Cardiac muscle cell (in vitro differentiated cells and primary cell): ENCODE measurements at regions not wholly inside any gene's neighbourhood (a gene's known extent, or its start where the extent isn't known, plus 50 kb on each side); places are given as distances from the start of the nearest gene placed in this dataset.
"Not testable (repeated sequence)": the region's sequence is repeated elsewhere in the genome, so short reads cannot be mapped to it uniquely, and the experiment has no call there.

Experiments
- DNase-seq, 2 donors: peaks; one replicate each; pipeline versions ENCODE4 v3.0.0 to v3.0.0-alpha.2; 2010 to 2017; ENCODE audit warnings: low read depth in 1 of 2, low spot score in 1 of 2
- H3K27ac ChIP-seq: fragments of 200-600 bp; sonication (generic); 2 replicates; pipeline ENCODE4 v1.5.1; 2016
- H3K27me3 ChIP-seq: fragments of 200-600 bp; sonication (generic); 2 replicates; pipeline ENCODE4 v1.6.0; 2016; ENCODE audit warnings: control low read depth
- H3K36me3 ChIP-seq: fragments of 200-600 bp; sonication (generic); 2 replicates; pipeline ENCODE4 v1.5.1; 2016; ENCODE audit warnings: control low read depth
- H3K4me1 ChIP-seq: fragments of 200-600 bp; sonication (generic); 2 replicates; pipeline ENCODE4 v1.8.1; 2017; ENCODE audit warnings: low read depth, mild to moderate bottlenecking, mixed run types
- H3K4me3 ChIP-seq: fragments of 200-600 bp; sonication (generic); 2 replicates; pipeline ENCODE4 v1.5.1; 2016; ENCODE audit warnings: mild to moderate bottlenecking
- H3K9me3 ChIP-seq: fragments of 200-600 bp; sonication (generic); 2 replicates; pipeline ENCODE4 v1.5.1; 2017; ENCODE audit warnings: low read depth, mild to moderate bottlenecking, control low read depth
- TF ChIP-seq, protein P1 (sequence below): IDR thresholded peaks from 2 replicates; pipeline ENCODE4 v1.5.1; 2012; ENCODE audit warnings: low read depth, mild to moderate bottlenecking, low read length

DNA sequence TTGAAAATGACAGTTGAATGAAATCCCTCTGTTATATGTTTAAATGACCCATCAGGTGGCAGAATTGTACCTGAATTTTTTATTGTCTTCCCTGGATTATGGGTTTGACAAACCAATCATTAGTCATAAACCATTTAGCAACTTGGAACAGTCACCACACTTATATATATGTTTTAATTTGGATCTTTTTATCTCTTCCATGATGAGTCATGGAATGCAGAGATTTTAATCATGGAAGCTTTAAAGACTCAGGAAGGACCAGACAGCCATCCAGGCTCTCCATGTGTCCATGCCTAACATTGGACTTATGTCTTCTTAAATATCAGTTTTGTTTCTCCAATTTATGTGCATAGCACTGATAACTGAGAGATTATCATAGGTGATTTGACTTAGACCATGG is 188.3 kb upstream of the ZSWIM2 start:
- H3K9me3 ChIP-seq = no peaks in the 10 kb centered on the region
- TF ChIP-seq, protein P1, sequence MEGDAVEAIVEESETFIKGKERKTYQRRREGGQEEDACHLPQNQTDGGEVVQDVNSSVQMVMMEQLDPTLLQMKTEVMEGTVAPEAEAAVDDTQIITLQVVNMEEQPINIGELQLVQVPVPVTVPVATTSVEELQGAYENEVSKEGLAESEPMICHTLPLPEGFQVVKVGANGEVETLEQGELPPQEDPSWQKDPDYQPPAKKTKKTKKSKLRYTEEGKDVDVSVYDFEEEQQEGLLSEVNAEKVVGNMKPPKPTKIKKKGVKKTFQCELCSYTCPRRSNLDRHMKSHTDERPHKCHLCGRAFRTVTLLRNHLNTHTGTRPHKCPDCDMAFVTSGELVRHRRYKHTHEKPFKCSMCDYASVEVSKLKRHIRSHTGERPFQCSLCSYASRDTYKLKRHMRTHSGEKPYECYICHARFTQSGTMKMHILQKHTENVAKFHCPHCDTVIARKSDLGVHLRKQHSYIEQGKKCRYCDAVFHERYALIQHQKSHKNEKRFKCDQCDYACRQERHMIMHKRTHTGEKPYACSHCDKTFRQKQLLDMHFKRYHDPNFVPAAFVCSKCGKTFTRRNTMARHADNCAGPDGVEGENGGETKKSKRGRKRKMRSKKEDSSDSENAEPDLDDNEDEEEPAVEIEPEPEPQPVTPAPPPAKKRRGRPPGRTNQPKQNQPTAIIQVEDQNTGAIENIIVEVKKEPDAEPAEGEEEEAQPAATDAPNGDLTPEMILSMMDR = no peak

DNA sequence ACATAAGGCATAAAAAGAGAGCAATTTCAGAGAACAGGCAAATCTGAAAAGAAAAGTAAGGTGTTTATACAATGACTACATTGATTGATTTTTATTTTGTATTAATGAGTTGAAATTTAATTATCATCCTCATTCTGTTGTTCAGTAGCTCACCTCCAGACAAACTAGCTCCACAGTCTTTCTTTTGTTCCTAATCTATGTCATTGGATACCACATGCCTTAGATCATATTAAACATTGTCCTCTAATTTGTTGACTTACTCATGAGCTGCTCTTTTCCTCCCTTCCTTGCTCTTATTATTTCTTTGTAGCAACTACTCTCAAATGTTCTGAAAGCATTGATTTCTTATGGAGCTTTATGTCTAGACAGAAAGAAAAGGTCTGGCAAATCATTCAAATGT is 185.5 kb upstream of the ZSWIM2 start:
- H3K36me3 ChIP-seq = no peaks in the 10 kb centered on the region
- no peak overlapping the region for H3K27ac ChIP-seq
- no peaks in the 10 kb centered on the region for H3K27me3 ChIP-seq
- no peak overlapping the region for H3K4me3 ChIP-seq
- no peaks in the 10 kb centered on the region for H3K9me3 ChIP-seq
- no peaks in the 10 kb centered on the region for H3K4me1 ChIP-seq
- DNase-seq = no peak
- TF ChIP-seq, protein P1 = no peak

More for the DNA sequence above, 188.3 kb upstream of the ZSWIM2 start:
- Histone ChIP-seq H3K27ac (no peak overlapping the region), H3K27me3 (no peaks in the 10 kb centered on the region), H3K36me3 (no peaks in the 10 kb centered on the region), H3K4me3 (no peak overlapping the region), H3K4me1 (no peaks in the 10 kb centered on the region)
- DNase-seq = no peak

DNA sequence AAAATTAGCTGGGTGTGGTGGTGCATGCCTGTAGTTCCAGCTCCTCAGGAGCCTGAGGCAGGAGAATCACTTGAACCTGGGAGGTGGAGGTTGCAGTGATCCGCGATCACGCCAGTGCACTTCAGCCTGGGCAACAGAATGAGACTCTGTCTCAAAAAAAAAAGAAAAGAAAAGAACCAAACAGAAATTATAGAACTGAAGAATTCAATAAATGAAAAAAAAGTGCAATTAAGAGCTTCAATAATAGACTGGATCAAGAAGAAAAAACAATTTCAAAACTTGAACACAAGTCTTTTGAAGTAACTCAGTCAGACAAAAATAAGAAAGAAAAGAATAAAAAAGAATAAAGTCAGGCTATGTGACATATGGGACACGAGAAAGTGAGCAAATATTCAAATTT is 175.8 kb upstream of the ZSWIM2 start:
- Histone ChIP-seq H3K4me3 (no peak overlapping the region), H3K27me3 (no peaks in the 10 kb centered on the region), H3K9me3 (no peaks in the 10 kb centered on the region), H3K27ac (no peak overlapping the region), H3K4me1 (no peaks in the 10 kb centered on the region), H3K36me3 (no peaks in the 10 kb centered on the region)
- TF ChIP-seq, protein P1 = no peak
- no peak for DNase-seq

DNA sequence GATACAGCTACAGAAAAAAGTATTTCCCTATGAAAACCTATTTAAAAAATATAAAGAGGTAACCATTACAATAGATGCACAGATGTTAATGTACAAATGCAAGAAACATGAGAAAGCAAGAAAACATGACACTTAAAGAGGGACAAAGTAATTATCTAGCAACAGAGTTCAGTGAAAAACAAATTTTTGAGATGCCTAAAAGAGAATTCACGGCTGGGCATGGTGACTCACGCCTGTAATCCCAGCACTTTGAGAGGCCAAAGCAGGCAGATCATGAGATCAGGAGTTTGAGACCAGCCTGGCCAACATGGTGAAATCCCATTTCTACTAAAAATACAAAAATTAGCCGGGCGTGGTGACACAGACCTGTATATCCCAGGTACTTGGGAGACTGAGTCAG is 175.0 kb upstream of the ZSWIM2 start:
- not testable (repeated sequence) for H3K36me3 ChIP-seq, DNase-seq, H3K9me3 ChIP-seq, H3K4me1 ChIP-seq, H3K4me3 ChIP-seq, H3K27me3 ChIP-seq, H3K27ac ChIP-seq

DNA sequence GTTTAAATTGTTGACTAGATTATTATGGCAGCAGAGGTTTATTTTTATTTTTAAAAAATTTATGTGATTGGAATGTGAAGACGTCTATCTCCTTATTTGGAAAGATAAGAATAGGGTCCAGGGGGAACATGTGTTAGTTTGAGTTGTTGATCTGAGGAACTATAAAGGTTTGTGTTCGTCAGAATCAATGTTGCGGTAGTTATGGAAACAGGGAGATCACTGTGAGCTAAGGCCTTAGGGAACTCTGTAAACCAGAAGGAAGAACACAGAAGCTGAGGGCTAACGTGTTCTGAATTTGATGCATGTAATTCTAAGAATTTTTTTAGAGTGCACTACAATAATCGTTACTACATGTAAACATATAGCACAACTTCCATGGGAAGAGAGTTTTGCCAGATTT is 168.5 kb upstream of the ZSWIM2 start:
- DNase-seq = no peak
- TF ChIP-seq, protein P1 = no peak
- Histone ChIP-seq H3K27me3 (no peaks in the 10 kb centered on the region), H3K9me3 (no peaks in the 10 kb centered on the region), H3K4me3 (no peak overlapping the region), H3K4me1 (no peaks in the 10 kb centered on the region), H3K27ac (no peak overlapping the region), H3K36me3 (no peaks in the 10 kb centered on the region)

DNA sequence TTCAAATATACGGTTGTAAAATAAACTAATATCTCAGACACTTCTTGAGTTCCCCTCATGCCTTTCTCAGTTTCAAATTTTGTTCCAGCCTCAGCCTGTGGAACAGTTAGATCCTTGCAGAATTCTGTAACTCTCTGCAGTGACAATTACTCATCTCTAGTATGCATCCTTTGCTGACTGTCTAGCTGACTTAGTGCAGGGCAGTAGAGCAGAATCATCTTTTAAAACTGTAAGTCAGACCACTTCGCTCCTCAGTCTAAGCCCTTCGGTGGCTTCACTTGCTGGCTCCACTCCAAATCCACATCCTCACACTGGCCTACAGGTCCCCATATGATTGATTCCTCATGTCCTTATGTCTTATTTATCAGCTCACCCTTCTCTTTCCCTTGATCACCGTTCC is 164.1 kb upstream of the ZSWIM2 start:
- H3K4me3 ChIP-seq = no peak overlapping the region
- no peaks in the 10 kb centered on the region for H3K9me3 ChIP-seq
- H3K27ac ChIP-seq = no peak overlapping the region
- TF ChIP-seq, protein P1 = no peak
- no peaks in the 10 kb centered on the region for H3K36me3 ChIP-seq
- no peaks in the 10 kb centered on the region for H3K27me3 ChIP-seq
- no peak for DNase-seq
- H3K4me1 ChIP-seq = no peaks in the 10 kb centered on the region
